Fibroblast of upper back skin (primary cell): ENCODE measurements at regions not wholly inside any gene's neighbourhood (a gene's known extent, or its start where the extent isn't known, plus 50 kb on each side); places are given as distances from the start of the nearest gene placed in this dataset.

Source experiments
- DNase-seq: peaks from one replicate; pipeline ENCODE4 v3.0.0-alpha.2; 2013

DNA sequence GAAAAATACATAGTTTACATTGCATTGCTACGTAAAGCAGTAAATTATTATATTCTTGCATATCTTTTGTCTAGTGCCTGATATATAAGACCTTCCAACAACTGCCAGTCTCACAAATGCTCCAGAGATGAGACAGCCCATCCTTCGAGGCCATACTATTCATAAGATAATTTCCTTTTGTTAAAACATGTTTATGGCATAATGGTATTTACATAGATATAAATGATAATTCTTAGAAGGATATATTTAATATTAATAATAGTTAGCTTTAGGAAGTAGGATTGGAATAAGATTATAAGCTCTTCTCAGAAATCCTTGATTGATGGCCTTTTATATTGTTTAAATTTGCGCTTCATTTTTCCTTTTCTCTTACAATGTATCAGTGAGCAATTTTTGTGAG lies 1410.1 kb upstream of the MIR17HG start:
- DNase-seq = no peak

- no peak for DNase-seq
Measured at GRCh38 chr13:89940383-89940782, 1407.1 kb upstream of the MIR17HG start.

GRCh38 chr13:89943139-89943538 lies 1404.3 kb upstream of the MIR17HG start:
- DNase-seq = no peak

GRCh38 chr13:89950225-89950624 lies 1397.3 kb upstream of the MIR17HG start:
- no peak for DNase-seq

- peak; percentile 2 for DNase-seq
Measured at GRCh38 chr13:89951341-89951740, 1396.1 kb upstream of the MIR17HG start.

DNA sequence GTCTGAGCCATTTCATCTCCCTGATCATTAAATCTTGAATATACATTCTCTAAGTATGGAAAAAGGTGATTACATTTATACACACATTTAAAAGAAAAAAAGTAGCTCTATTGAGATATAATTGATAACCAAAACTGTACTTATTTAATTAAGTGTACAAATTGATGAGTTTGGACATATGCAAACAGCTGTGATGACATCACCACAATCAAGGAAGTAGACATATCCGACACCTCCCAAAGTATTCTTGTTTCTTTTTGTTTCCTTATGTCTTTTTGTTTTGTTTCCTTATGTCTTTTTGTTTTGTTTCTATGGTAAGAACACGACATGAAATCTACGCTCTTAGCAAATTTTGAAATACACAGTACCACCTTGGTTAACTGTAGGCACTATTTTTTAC lies 1393.9 kb upstream of the MIR17HG start:
- no peak for DNase-seq

DNA sequence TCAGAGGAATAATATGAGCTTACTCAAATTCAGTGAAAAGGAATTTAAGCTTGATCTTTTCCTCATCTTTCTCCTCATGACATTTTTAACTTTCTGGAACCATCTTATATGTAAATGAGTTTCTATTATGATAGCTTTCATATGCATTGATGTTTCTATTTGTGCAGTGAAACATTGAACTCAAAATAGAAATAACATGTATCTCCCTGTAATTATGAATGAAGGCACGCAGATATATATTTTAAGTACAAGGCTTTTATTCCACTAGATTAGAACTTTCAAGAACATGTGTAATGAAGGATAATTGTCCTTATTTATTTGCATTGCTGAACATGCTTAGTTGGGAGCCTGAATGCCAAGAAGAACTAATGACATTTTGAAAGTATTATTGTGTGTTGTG lies 1391.7 kb upstream of the MIR17HG start:
- no peak for DNase-seq

DNA sequence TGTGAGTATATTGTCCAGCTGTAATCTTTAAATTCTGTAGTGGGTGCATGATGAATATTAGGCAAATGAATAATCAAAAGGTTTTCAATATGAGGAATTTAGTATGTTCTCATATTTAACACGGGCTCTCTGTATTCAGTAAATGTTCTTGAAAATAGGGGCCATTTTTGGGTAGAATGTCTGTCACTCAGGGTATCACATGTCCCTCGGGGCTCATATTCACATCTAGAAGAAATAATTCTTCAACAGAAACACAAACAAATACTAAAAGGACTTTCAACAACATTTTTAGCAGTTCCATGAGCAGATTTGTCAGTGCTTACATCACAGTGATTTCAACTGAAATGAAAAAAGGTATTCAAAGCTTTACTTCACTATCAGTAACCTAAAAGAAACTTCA lies 1388.4 kb upstream of the MIR17HG start:
- no peak for DNase-seq

DNA sequence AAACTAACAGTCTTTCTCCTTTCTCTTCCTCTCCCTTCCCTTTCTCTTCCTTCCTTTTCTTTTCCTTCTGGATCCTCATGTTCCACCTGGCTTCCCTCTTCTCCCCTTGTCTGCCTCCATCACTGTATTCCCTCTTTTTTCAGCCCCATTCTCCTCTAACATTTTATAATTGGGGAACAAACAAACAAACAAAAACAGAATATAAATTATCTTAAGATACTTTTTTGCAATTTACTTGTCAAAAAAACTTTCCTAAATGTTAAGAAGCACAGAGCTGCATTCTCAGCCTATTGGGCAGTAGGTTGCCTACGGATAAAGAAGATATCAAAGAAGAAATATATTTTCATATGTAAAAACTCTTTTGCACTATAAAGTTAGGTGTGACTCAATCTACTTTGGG lies 1382.2 kb upstream of the MIR17HG start:
- no peak for DNase-seq

- DNase-seq = no peak
Measured at GRCh38 chr13:89966524-89966923, 1381.0 kb upstream of the MIR17HG start.

GRCh38 chr13:89967701-89968100 lies 1379.8 kb upstream of the MIR17HG start:
- no peak for DNase-seq

DNA sequence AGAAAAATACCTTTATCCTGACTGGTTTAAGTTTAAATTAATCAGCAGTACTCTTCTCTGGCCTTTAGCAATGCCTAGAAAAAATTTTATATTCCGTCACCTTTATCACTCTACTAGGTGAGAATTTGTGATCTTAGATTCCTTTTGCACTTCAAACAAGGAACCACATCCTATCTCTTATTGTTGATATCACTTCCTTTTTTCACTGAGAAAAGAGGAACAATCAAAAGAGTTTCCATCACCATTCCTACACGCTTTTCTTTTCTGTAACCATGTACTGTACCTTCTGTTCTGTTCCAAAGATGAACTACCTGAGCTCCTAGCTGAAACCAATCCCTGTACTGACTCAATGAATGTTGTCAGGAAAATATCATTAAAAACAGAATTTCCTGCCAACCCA lies 1379.0 kb upstream of the MIR17HG start:
- no peak for DNase-seq

GRCh38 chr13:89970353-89970709 lies 1377.2 kb upstream of the MIR17HG start:
- DNase-seq = no peak

DNA sequence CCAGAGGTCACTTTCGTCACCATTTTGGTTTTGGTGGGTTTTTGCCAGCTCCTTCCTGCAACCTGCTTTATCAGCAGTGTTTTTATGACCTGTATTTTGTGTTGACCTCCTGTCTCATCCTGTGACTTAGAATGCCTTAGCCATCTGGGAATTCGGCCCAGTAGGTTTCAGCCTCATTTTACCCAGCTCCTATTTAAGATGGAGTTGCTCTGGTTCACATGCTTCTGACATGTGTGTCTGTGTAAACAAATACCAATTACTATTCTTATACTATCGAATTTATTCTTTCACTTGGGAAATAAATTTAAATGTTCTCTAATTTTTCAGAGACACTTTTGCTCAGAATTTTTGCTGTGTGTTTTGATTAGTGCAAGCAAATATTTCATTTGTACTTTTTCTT lies 1370.3 kb upstream of the MIR17HG start:
- no peak for DNase-seq

- no peak for DNase-seq
Measured at GRCh38 chr13:89980896-89981295, 1366.6 kb upstream of the MIR17HG start.

DNA sequence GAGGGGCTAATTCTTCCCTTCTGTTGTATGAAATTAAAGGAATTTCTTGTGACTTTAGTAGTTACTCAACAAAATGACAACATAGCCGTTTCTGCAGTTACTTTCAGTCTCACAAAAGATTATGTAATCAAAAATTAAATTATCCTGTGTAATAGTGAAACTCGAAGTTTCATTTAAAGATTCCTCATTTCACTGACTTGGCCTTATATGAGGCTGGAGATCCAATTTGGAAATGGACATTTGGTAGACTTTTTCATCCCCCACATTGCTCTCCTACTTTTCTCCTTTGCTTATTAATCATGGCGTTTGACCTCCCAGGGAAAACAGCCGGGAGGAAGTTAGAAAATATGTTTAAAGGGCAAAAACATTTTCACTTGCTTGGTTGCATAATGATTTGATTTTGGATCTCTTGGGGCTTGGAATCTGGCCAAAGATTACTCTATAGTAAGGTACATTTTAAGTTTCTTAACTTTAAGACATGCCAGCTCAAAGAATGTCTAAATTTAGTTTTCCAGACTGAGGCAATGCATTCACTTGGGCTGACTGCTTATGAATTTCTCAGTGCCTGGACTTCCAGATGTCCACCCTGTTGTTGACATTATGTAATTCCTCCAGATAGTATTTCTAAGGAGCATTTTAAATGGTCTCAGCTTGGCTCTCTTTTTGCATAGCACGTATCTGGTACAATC lies 1364.9 kb upstream of the MIR17HG start:
- peak; percentile 32 for DNase-seq

GRCh38 chr13:89988206-89988605 lies 1359.3 kb upstream of the MIR17HG start:
- no peak for DNase-seq

DNA sequence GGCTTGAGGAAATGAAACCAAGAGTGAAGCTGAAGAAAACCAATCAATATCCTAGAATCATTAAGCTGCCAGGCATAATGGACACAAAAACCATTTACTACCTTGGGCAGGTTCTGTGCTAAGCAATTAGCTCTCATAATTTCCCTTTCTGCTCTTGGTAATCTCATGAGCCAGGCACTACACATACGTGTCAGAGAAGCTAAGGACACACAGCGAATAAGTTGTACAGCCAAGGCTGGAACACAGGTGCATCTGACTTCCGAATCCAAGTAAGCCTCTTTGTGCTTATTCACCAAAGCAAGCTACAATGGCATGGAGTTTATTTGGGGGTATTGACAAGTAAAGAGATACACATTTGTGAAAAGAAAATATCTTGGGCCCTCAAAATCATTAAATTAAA lies 1343.9 kb upstream of the MIR17HG start:
- DNase-seq = no peak

DNA sequence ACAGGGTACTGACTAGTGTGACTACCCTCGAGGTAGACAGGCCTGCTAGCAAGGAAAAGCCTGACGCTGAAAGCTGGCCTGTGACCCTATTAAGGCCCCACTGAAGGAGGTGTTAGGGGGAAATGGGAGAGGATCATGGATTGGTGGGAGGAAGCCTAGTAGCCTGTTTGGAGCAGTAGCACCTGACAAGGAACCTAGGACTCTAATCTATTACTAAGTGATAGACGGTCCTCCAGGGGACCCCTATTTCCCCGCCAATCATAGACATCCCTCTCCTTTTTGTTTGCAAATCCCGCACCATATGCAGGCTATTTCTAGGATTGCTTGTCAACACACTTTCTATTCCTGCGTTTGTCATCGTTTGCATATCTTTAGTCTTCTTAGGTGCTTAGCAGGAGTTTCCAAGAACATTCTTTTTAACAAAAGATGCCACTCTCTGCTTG lies 1338.8 kb upstream of the MIR17HG start:
- DNase-seq = no peak

DNA sequence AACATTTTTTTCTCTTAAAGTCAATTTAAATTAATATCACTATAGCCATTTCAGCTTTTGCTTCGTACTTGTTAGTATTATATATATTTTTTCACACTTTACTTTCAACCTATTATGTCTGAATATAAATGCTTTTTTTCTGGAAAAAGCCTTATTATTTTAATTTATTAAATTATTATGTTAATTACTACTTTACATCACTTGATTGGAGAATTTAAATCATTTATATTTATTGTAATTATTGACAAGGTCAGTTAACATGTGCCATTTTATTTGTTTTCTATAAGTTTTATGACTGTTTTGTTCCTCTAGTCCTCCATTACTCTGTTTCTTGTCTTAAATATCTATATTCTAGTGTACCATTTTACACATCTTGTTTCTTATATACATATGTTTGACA lies 1333.4 kb upstream of the MIR17HG start:
- no peak for DNase-seq

DNA sequence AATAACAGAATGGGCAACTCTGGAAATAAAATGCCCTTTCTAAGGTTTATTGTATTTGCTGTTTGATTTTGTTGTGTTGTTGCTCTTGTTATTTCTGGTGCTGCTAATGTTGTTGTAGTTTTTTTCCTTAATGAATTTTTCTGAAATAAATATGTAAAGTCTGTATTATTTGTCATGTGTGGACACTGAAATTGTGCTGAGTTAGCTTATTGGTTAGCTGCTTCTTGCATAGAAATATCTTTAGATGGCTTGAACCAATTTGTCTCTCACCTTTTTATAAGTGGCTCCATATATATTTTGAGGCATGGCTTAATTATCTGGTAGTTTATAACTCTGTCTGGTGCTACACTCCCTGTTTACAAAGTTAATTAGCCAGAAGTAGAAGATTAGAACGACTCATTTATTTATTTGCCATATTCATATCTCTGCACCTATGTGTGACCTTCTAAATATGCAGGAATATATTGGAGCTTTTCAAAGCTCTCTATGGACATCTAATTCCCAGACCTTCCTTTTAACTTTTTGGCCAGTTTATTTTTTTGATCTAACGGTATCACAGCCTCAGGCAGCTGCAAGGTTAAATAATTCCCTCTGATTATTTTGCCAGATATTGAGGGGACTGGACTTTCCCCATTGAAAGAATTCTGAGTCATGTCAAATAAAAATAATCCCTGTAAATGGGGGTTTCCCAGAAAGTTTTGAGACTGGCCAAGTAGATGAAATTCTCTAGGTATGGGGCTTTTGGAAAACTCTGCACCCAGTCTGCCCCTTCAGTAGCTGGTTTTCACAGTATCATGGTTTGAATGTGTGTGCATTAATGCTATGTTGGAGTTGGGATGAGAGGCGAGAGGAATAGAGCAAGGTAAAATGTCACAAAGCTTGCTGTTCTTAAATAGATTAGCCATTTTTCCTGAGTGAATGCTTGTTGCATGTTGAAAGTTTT lies 1331.7 kb upstream of the MIR17HG start:
- DNase-seq = no peak

DNA sequence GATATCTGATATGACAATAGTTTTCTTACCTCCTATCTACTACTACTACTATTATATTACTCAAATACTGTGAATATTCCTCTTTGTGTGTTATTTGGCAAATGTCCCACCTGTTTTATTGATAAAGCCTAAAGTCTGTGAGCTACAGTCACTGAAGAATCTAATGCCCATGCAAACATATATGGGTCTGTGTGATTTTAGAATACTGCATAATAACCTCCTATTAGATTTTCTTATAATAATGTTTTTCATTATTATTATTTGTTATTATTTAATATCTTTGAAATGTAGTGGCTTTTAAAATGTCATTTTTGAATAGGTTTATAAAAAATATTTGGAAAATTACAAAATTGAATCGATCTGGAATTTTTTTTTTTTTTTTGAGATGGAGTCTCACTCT lies 1330.8 kb upstream of the MIR17HG start:
- no peak for DNase-seq

DNA sequence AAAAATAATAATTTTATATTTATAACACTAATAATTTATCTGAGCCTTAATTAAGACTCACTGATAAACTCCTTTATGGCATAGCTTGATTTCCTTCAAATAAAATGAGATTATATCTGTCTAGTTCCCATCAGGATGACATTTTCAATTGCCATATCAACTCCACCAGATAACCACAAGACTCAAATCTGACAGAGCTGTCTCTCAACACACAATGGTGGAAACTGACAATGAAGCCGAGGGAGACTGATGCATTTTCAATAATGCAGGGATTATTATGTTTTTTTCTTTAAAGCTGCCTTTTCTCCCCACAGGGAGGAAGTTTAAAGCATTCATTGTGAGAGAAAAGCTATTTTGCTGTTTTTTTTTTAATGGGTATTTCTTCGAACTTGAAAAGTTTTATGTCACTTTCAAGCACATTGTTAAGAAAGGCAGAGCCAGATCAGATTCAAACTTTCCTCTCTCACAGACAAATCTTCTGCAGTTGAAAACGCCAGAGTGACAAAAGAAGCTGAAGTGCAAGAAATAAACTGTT lies 1326.9 kb upstream of the MIR17HG start:
- no peak for DNase-seq

DNA sequence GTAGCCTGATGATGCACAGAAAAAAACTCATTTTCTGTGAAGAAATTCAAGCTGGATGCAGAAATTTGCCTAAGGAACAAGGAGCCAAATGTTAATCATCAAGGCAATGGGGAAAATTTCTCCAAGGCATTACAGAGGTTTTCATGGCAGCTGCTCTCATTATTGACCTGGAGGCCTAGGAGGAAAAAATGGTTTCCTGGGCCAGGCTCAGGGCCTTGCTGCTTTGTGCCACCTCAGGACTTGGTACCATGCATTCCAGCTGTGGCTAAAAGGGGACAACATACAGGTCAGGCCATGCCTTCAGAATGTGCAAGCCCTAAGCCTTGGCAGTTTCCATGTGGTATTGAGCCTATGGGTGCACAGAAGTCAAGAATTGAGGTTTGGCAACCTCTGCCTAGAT lies 1320.1 kb upstream of the MIR17HG start:
- DNase-seq = no peak
